GM18870 (cell line): ENCODE measurements at regions not wholly inside any gene's neighbourhood (a gene's known extent, or its start where the extent isn't known, plus 50 kb on each side); places are given as distances from the start of the nearest gene placed in this dataset.

Source experiments
- ATAC-seq: cut with Tn5 transposase; IDR thresholded peaks from one replicate; pipeline ENCODE4 v1.9.1; 2021; ENCODE audit warnings: moderate library complexity; ENCODE audit not compliant: unreplicated experiment

DNA sequence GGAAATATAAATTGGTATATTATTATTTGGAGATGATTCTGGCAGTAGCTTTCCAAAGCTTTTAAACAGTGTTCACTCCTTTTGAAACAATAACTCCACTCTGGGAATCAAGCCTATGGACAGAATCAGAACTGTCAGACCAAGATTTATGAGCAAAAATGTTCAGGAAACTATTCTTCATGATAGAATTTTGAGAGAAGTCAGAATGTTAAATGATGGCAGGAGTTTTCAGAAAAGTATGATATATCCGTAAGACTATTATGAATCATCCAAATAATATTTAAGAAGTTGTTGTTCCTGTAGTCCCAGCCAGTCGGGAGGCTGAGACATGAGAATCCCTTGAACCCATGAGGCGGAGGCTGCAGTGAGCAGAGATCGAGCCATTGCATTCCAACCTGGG lies 50.5 kb upstream of the ADGRG2 start:
- ATAC-seq, result no peak

DNA sequence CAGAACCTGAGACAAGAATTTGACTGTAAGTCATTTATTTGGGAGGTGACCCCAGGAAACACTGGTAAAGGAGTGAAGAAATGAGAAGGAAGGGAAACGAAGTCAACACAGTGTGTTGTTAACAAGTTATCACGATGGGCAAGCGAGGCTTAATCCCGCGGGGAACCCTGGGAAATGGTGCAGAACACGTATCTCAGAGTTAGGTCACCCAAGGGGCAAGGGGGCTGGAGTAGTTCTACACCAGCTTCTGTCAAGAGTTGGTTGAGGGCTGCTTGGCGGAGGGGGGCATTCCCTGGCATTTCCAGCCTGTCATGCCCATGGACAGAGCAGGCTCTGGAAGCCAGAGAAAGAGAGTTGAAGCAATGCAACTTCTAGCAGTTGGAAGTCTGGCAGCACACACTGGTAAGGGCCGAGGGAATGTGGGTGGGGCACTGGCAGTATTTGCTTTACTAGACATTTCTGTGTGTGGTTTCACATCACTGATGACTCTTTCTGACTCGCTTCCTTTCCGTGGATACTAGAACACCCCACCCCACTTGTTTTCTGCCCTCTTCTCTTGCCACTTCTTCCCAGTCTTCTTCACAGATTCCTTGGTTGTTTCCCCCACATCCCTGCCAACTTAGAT lies 52.2 kb upstream of the ADGRG2 start:
- ATAC-seq, result no peak

DNA sequence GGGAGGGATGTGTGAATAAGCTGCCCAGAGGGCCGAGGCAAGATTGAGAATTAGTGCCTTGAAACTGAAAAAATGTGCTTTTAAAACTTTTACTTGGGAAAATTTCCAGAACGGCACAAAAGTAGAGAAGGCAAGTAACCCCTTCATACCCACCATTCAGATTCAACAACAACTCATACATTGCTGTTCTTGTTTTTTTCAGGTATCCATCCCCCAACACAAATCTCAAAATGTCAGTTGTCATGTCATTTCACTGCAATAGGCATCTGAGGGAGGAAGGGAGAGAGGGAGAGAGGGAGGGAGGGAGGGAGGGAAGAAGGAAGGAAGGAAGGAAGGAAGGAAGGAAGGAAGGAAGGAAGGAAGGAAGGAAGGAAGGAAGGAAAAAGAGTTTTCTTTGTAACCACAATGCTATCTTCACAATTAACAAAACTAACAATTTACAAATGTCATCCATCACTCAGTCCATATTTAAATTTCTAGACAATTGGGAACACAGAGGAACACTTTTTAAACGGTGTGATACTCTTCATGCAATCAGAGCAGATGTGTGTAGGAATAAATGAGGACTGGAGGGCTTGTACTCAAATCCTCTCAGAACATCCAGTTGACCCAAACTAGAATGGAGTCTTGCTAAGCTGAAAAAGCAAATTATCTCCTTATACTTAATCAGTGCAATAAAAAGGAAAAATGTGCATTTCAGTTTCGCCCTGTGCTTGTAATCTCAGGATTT lies 54.8 kb upstream of the ADGRG2 start:
- ATAC-seq, result no peak

DNA sequence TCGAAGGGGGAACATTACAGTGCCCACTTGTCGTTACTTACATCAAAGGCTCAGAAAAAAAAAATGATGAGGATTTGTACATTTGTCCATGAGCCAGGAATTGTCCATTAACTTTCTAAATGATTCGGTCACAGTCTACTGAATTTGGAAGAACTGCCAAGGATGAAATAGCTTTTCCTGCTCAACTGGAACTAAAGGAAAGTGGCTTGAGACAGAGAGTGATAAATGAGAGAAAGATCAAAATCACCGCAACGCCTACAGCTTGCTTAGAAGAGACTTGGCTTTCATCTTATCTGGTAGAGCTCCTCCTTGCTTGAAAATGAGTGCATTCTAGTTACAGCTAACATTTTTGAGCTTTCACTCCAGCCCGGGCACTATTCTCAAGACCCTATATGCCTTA lies 55.5 kb upstream of the ADGRG2 start:
- no peak for ATAC-seq

DNA sequence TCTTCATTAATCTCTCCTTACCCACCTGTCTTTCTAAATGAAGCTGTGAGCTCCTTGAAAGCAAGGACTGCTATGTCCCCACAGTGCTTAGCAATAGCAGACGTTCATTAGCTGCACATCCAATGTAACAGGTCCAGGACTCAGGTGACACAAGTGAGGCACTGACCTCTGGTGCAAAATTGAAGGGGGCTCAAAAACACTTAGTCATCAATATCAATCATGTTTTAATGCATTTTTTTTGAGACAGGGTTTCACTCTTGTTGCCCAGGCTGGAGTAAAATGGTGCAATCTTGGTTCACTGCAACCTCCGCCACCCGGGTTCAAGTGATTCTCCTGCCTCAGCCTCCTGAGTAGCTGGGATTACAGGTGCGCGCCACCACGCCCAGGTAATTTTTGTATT lies 56.1 kb upstream of the ADGRG2 start:
- ATAC-seq, result no peak

DNA sequence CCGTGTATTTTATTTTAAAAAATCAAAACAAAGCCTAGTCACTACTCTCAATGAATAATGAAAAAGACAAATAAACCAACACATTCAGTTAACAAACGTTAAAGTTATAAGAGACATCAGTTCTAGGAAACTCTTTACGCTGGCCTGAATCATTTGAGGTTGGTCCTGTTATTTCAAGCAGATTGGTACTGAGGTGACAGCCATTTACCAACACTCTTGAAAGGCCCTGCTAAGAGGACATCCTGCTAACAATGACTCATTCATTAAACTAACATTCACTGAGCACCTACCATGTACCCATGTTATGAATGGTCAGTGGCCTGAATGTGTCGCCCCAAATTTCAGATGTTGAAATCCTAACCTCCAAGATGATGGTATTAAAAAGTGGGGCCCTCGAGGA lies 57.1 kb upstream of the ADGRG2 start:
- ATAC-seq, result no peak

DNA sequence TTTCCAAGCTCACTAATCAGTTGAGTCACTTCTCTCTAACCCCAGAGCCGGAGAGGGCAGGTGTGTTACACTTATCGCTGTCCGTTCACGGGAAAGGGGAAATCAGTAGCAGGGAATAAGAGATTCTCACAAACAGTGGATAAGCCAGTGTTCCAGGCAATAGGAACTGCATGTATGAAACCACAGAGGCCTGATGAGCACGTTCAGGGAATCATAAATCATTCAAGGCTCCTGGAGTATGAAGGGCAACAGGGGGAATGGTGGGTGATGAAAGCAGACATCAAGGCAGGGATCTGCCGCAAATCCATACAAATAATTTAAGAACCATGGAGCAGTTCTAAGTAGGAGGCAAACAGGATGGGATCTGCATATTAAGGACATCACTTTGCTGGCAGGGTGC lies 59.1 kb upstream of the ADGRG2 start:
- no peak for ATAC-seq

DNA sequence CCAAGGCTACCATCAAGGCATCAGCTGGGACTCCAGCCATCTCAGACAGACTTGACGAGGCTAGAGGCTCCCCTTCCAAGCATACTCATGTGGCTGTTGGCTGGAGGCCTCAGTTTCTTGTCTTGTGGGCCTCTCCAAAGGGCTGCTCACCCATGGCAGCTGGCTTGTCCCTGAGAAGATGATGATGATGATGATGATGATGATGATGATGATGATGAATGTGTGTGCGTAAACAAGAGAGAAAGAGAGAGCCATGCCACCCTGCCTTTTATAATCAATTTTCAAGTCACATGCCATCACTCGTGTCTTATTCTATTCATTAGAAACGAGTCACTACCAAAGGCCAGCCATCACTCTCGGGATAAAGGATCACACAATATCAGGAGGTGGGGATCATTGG lies 60.5 kb upstream of the ADGRG2 start:
- ATAC-seq, result no peak

DNA sequence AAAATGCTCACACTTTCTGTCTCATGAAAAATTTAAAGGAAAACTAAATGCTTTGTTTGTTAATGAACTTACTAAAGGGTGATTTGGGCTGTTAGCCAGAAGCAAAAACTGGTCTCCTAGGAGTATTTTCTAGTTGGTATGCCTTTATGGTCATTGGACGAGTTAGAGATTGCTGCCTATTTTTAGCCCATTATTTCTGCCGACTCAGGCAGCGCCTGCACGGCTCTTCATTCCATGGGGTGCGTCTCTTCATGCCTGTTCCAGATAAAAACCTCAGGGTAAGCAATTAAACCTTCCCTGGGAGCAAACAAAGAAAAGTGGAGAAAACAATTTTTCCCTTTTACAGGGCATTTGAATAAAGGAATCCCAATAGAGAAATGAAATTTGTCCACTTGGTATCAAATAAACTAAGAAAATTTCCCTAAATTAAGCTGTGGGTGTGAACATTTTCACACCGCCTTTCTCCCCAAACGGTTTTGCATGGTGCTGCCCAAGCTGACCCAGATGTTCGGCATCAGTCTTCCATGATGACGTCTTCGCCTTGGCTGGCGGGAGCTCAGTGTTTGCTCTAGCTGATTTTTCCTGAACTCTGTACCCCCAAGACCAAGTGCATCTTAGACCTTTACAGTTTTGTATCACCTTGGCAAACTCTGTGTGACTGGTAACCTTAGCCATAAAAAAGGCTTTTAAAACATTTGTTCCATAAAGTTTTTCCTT lies 61.7 kb upstream of the ADGRG2 start:
- no peak for ATAC-seq

DNA sequence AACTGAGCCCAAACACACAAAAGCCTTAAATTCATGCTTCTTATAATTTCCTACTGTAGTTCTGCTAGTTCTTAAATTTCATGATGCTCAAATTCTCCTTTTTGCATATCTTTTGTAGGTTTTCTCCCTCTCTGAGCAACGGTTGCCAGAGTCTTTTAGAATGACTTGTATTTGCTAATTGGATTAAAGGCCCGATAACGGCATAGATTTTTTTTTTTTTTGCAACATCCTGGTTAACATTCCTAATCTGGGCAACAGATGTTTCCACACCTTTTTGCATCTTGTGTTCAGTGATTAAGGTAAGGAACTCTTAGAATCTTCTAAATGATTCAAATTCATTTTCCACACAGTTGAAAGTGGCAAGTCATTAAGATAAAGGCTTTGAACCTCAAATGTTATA lies 66.3 kb upstream of the ADGRG2 start:
- ATAC-seq, result no peak

DNA sequence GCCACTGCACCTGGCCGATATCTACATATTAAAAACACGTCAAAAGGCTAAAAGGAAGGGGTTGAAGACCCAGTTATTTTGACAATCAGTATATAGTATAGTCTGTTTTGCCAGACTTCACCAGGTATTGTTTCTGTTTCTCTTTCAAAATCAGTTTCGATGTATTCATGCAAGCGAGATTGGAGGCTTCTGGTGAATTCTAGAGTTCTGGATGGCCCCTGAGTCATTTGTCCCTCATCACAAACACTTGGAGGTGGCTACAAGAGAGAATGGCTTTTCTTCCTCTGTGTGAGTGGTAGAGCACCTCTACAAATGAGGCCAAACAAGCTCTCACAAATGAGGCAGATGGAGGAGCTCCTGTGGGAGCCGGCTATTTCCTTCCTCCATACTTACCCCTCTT lies 68.6 kb upstream of the ADGRG2 start:
- ATAC-seq, result no peak

DNA sequence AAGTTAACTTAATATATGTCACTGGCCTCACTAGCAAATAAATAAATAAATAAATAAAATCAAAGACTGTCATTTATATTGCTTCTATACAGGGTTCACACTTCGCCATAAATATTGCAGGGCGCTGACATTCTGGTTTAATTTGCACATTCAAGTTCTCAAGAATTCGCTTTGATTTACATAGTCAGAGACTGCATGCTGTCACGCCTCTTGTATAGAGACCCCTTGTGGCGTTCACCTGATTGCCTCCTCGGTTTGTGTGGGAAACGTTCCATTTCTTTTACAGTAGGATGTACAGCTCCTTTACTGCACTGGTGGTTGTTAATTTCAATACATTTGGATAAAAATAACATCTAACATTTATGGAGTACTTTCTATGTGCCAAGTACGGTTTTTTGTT lies 71.3 kb upstream of the ADGRG2 start:
- no peak for ATAC-seq

DNA sequence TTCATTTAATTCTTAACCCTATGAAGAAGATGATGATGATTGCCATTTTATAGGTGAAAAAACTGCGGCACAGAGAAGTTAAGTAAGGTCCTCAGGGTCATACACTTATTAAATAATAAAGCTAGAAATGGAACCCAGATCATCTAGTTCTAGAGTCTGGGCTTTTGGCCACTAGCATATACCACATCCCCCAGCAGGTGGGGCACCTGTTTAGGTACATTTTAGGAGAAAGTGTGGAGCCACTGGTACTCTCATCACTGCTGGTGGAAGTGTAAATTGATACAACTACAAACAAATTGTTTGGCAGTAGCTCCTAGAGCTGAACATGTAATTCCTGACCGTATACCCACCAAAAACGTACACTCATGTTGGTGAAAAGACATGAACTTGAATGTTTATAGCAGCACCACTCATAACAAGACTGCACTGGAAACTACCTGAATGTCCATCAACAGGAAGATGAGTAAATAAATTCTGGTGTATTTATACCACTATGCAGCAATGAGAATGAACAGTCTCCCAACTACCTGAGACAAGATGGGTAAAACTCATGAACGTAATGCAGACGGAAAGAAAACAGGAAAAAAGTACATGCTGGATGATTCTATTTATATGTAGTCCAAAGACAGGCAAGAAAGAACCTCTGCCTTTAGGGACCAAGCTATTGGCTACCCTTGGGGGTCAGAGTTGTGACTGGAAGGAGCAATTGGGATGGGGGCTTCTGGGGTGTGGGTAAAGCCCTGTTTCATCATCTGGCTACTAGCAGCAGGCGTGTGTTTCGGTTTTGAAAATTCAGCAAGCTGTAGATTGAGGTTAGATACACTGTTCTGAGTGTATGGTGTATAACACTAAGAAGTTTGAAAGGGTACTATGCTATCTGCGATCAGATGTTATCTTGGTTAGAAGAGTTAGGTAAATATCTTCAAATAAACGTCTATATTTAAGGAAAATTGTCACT lies 72.3 kb upstream of the ADGRG2 start:
- peak; percentile 74 for ATAC-seq

DNA sequence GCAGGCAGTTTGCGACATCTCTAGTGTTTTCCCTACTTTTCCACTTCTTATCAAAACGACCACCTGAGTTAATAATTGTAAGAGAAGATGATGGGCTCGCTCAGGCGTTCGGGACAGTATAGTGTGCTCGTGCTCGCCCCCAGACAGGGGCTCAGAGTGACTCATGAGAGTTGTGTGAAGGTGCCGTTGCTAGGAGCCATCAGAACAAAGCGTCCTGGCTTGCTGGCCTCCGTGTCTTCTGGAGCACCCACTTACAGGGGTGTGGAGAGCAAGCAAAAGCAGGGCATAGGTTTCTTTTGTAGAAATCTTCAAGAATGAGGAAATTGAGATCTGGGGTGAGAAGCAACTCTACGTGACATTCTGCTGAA lies 73.0 kb upstream of the ADGRG2 start:
- no peak for ATAC-seq

DNA sequence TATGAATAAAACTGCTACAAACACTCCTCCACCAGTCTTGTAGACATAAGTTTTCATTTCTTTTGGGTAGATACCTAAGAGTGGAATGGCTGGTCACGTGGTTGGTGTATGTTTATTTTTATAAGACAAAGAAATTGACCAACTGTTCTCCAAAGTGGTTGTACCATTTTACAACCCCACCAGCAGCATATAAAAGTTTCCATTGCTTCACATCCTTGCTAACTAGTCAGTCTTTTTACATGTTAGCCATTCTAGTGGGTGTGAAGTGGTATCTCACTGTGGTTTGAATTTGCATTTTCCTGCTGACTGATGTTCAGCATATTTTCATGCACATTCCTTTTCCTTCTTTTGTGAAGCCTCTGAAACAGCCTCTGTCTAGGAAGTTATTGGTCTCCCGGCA lies 76.2 kb upstream of the ADGRG2 start:
- no peak for ATAC-seq

DNA sequence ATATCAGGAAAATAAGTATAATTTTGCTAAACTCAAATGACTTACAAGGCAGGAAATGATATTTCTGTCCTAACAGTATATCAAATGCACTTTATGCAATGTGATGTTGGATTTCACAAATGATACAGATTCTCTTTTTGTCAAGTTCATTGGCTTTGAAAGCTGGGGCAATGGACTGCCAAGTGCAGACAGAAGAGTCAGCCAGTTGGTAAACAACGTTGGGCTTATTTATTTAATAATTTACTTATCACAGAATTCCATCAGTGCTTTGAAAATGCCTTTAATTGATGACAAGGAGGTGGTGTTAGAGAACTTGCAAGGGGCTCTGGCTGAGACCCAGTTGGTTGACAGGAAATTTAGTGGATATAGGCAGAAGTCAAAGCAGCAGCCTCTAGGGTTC lies 79.9 kb upstream of the ADGRG2 start:
- no peak for ATAC-seq

DNA sequence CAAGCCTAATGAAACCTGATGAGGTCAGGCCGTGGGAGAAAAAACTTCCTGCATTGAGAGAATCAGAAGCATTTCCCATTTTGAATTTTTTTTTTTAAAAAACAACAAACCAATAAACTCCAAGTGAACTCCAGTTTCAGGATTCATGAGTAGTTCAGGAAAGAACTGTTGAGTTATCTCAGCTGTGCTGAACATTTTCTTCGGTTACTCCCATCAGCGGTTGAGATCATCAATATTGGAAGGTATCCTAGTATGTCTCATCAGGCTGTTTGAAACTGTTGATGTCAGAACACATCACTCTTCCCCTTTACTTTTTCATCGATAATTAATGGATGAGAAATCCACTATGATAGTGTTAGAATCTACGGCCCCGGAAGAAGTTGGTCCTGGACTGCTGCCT lies 82.4 kb upstream of the ADGRG2 start:
- no peak for ATAC-seq

DNA sequence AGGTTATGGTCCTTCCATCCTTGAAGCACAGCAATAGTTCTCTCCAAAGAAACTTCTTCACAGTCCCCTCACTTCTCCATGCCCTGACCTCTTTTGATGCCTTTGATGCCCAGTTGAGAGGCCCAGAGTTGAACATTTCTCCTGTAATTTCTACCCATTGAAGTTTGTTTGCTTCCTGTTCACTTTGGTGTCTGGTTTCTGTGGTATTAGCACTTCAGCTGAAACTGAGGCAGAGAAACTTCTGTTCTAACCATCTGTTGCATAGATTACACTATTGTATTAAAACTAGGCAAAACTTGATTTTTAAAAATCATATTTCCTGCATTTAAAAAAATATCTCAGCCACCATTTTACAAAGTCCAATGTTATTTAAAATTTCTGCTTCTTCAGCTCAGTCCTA lies 89.8 kb upstream of the ADGRG2 start:
- peak; percentile 58 for ATAC-seq

DNA sequence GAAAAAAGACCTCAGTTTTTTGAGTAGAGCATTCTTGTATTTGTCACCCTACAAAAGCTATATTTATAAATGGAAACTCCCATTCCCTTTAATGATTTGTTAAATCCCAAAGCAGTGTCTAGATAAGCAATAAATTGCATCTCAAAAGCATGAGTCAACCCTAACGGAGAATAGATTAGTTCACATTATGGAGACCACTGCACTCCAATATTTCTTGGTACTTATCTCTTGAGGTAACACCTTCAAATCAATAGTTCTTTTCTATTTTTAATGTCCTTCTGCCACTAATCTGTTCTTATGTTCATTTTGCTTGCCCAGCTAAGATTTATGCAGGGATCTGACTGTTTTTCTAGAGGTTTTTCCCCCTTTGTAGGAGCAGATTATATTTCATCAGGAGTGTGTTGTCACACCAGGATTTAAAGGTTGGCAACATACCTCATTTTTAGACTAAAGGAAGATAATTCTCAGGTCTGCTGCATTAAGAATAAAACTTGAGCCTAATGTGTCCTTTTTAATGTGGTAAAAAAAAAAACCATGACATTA lies 91.4 kb upstream of the ADGRG2 start:
- no peak for ATAC-seq

DNA sequence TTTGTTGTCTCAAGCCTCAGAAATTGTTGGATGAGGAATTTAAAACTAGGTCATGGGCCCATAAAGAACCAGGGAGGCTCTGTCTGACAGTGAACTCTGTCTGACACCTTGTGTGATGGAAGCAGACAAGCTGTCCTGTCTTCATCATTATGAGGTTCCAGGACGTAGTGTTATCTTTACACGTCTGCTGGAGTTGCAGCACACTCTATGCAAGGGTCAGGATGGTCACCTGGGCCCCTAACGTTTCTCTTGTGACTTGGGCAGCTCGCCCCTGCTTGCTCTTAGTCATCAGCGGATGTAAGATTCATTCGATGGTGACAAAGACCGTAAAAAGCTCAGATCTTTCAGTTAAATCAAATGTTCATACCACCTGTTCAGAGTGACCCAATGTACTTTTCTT lies 92.0 kb upstream of the ADGRG2 start:
- no peak for ATAC-seq

DNA sequence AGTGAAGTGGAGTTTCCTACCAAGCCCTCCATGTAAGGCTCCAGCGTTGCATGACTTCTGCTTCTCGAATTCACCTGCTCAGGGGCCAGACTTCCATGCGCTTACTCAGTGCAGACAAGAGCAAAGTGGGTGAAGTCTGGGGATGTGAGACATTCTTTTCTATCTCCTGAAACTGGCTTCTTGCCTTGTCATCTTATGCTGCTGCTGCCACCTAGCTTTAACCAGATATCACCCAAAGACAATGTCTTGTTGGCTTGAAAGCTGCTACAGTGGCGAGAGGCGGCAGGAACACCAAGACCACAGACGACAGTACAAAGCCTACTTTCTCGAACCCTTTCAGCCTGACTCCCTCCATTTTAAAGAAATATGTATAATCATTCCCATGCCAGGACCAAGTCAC lies 103.6 kb upstream of the ADGRG2 start:
- no peak for ATAC-seq
